ENCODE measurements at regions not wholly inside any gene's neighbourhood (a gene's known extent, or its start where the extent isn't known, plus 50 kb on each side); places are given as distances from the start of the nearest gene placed in this dataset.

GRCh38 chr12:44929236-44929885, 53.2 kb upstream of the NELL2 start:
- H3K4me3 ChIP-seq (replicated peaks; ENCODE audit: low read depth, low read length): no peak overlapping the region
- TF ChIP-seq CTCF (IDR thresholded peaks at IDR 0.05; ENCODE audit: low read depth, low read length, missing control alignments): no peak
- DNase-seq (ENCODE audit: extremely low read depth, low read depth): no peak

All from HFF-Myc (cell line).